GM20000 (cell line): ENCODE measurements at regions not wholly inside any gene's neighbourhood (a gene's known extent, or its start where the extent isn't known, plus 50 kb on each side); places are given as distances from the start of the nearest gene placed in this dataset.

Source experiments
- DNase-seq: peaks from one replicate; pipeline ENCODE4 v3.0.0; 2012; ENCODE audit warnings: low spot score
- TF ChIP-seq, protein P1 (sequence below): IDR thresholded peaks from 2 replicates; pipeline ENCODE4 v1.5.1; 2012; ENCODE audit warnings: mild to moderate bottlenecking, control low read depth; ENCODE audit errors: extremely low read depth, missing control alignments

DNA sequence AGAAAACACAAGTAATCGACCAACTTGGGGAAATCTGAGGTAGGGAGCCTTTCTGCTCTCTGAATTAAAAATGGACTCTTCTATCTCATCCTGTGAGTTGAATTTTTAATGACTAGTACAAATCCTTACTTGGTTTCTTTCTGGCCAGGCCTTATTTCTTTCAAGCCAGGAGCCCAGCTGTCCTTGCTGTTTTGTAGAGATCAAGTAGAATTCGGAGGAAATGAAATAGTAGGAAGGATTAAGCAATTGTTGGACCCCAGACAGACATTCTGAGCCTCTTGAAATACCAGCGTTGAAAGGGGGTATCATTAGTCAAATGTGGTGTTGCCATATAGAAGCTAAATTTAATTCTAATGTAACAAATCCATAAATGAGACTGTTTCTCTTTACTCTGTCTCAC lies 53.7 kb upstream of the SMIM15 start:
- no peak for DNase-seq
- TF ChIP-seq, protein P1, sequence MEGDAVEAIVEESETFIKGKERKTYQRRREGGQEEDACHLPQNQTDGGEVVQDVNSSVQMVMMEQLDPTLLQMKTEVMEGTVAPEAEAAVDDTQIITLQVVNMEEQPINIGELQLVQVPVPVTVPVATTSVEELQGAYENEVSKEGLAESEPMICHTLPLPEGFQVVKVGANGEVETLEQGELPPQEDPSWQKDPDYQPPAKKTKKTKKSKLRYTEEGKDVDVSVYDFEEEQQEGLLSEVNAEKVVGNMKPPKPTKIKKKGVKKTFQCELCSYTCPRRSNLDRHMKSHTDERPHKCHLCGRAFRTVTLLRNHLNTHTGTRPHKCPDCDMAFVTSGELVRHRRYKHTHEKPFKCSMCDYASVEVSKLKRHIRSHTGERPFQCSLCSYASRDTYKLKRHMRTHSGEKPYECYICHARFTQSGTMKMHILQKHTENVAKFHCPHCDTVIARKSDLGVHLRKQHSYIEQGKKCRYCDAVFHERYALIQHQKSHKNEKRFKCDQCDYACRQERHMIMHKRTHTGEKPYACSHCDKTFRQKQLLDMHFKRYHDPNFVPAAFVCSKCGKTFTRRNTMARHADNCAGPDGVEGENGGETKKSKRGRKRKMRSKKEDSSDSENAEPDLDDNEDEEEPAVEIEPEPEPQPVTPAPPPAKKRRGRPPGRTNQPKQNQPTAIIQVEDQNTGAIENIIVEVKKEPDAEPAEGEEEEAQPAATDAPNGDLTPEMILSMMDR, result no peak

DNA sequence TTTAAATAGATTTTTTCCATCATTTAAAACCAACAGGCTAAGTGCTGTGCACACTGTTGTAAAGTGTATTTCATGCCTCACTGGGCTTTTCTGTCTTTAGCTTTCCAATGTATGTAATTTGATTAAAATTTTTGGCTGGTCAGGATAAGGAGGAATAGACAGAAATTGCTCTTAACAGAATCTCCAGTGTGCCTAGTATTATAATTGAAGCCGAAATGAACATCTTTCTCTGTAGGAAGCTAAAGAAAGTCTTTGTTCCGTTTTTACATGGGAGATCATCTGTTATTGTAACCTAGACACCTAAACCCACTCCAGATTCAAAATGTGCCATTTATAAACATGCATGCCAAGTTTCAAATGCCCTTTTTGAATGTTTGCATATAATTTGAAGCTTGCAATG lies 54.5 kb upstream of the SMIM15 start:
- DNase-seq, result no peak
- TF ChIP-seq, protein P1, result no peak

DNA sequence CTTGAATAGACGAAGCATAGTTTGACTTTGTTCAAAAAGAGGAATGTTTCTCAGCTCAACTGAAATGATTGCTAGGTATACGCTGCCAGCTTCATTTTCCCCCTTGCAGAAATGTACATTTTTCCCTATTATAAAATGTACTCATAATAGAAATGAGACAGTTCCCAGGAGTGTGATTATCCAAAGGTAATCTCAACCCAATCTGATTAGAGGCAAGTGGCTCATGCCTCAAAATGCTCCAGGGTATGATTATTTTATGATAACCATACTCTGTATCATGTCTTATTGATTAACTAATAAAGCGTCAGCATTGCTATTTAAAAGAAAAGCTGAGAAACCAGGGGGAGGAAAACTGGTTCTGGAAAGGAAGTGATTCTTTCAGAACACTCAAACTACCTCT lies 54.9 kb upstream of the SMIM15 start:
- TF ChIP-seq, protein P1, result no peak
- DNase-seq, result no peak

DNA sequence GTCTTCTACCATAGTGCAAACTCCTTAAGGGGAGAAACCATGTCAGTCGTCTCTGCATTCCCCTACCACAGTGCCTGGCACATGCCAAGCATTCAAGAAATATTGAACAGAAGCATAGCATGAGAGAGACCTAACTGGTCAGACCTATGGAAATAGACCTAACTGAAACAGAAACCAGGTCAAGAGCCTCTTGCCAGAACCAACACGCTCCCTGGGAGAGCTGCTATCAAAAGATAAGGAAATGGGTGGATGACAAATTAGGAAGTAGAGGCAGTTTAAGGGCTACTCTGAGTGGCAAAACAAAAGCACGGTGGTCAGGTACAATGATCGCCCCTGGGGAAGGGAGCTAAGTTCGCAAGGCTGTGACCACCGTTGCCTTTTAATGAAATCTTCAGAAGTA lies 66.0 kb upstream of the SMIM15 start:
- no peak for DNase-seq
- TF ChIP-seq, protein P1, result no peak

DNA sequence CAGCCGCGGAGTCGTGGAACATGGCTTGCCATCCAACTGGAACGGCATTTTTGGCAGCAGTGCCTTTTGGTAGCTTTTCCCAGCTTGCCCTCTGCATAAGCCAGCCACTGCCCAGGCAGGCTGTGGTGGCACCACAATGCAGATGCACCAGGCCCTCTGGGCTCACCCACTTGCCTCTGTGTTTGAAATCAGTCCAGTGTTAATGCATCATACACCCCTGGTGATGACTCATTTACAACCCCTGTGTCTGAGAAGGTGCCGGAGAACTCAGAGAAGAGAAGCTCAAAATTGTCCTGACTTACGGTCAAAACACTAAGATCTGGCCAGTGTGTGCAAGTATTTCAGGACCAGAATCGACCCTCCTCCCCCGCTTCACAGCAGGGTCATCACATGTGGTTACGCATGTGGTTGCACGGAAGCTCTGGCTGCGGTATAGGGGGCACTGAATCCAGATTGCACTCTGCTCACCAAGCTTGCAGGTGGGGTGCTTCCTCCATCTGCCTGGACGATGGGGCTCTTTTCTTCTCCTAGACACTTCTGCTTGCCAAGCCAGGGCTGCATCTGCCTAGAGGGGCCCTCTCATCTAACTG lies 66.5 kb upstream of the SMIM15 start:
- TF ChIP-seq, protein P1, result no peak
- peak; percentile 29 for DNase-seq

DNA sequence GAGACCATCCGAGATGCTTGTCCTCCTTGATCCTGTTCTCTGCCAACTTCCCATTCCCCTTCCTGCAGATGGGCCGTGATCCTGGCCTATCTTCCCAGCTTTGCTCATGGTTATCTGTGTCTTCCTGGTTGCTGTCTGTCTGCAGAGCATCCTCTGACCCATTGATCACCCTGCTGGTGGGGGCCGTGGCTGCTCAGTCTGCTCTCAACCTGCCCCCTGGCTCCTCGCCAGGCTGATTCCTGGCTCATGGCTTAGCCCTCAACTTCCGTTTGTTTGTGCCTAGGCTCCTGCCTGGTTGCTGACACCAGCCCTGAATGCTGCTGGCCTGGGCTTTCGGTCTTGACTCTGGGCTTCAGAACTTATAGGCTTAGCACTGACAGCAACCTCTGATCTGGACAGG lies 67.1 kb upstream of the SMIM15 start:
- DNase-seq, result no peak
- TF ChIP-seq, protein P1, result no peak

DNA sequence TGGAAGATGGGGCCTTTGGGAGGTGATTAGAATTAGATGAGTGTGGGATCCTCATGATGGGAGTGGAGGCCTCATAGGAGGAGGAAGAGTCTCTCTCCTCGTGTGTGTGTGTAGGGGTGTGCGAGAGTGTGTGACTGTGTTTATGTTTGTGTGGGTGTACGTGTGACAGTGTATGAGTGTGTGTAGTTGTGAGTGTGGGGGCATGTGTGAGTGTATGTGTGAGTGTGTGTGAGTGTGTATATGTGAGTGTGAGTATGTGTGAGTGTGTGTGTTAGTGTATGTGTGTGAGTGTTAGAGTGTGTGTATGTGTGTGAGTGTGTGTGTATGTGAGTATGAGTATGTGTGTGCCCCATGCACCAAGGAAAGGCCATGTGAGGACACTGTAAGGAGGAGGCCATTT lies 68.2 kb upstream of the SMIM15 start:
- DNase-seq, result no peak
- TF ChIP-seq, protein P1, result no peak
